HG03196 (cell line): ENCODE measurements at regions not wholly inside any gene's neighbourhood (a gene's known extent, or its start where the extent isn't known, plus 50 kb on each side); places are given as distances from the start of the nearest gene placed in this dataset.

Experiments used
- ATAC-seq: cut with Tn5 transposase; IDR thresholded peaks from one replicate; pipeline ENCODE4 v1.9.1; 2021; ENCODE audit not compliant: unreplicated experiment

DNA sequence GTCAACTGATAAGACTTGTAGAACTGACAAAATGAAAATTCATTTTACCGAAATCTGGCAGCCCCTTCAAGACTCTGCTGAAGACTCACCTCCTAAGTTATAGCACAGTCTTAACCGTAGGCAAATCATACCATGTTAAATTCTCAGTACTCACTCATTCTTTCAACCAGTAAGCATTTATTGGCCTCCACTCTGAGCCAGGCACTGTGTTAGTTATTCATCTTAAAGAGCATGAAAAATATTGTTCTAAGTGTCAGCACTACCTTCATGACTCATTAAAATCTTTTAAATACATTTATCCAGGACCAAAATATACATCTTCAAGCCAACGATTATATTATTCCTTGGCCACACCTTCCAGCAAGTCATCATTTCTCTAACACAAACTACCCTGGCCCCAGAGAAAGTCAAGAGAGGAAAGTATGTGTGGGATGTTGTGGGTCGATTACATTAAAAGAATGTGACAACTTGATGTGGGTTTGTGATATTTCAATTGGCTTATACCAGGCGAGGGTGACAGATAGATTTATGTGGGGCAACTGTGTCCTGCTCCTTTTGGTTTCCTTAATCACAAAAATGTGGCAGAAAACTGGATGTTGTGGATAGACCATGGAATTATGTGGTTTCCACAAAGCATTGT, 55.0 kb downstream of the TMEM30B start:
- ATAC-seq = no peak

DNA sequence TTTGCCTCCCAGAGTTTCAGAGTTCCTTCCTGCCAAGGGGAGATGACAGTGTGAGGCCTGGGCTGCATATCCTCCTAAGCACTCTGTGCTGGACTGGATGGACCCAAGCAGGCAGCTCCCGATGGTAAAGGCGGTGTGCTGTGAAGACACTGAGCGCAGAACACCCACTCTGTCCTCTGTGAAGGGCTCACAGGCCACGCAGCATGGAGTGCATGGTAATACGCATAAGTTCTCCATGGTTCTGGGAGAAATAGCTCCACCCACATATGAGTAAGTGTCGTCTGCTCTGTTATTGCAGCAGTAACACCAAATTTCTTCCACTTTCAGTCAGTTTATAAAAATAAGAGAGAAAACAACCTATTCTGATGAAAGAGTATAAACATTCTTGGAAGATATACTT, 55.8 kb downstream of the TMEM30B start:
- no peak for ATAC-seq

DNA sequence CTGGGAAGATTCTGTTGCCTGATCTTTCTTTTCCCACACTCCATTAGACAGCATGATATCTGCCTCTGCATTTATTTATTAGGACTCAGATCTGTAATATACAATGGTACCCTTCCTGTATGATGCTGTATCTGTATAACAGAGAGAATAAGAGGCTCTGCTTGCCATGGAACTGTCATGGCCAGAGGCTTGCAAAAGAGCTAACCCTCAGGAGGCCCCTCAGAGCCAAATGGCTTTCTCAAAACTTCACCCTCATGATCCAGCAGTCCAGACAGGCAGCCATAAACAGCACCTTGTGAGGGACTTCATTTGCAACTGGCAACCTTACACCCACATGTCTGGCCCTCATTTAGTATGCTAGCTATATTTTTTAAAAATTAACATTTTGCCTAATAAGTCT, 57.6 kb downstream of the TMEM30B start:
- no peak for ATAC-seq

DNA sequence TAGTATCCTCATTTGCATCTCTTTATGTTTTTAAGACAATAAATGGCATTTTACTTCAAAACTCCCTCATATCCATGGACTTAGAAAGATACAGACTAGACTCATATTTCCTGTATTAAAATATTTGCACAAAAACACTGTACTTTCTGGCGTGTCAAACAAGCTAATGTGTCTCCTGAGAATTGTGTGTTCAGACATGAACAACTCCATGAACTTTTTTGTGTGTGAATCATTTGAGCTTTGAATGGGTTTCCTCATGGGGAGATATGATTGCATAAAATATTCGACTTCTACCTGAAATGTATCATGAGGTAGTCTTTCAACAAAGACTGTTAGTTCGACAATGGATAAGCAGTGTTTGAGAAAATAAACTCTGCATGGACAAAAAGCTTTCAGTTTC, 58.8 kb downstream of the TMEM30B start:
- no peak for ATAC-seq

DNA sequence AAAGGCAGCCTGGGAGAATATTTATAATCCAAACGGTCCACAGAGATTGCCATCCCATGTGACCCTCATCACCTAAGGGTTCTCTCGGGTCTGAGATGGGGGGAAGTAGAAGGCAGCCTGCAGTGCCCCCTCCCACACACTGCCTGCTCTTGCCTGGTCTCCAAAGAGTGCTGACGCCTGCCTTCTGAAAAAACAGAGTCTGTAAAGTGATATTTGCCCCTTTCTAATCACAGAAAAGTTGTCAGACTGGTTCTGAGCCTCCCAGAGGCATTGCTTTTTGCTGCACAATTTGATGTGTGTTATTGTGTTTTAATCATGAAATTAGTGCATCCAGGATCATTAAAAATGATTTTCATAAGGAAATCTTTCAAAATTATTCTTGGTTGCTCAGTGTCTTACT, 59.2 kb downstream of the TMEM30B start:
- ATAC-seq = no peak

DNA sequence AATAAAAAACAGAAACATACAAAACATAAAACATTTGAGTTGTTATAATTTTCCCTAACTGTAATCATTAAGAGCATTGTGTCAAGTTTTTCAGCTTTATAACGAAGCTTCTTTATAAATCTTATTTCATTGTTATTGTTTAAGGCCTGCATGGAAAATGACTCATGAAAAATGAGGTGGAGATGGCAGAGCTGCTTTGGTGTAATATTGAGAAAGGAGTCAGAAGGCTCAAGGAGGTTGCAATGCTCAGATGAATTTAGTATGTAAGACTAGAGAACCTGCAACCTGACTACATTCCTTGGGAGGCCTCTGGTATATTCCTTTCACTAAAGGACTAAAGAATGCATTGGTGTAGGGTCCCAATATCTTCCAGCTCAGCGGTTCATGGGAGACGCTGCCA, 61.5 kb downstream of the TMEM30B start:
- no peak for ATAC-seq

DNA sequence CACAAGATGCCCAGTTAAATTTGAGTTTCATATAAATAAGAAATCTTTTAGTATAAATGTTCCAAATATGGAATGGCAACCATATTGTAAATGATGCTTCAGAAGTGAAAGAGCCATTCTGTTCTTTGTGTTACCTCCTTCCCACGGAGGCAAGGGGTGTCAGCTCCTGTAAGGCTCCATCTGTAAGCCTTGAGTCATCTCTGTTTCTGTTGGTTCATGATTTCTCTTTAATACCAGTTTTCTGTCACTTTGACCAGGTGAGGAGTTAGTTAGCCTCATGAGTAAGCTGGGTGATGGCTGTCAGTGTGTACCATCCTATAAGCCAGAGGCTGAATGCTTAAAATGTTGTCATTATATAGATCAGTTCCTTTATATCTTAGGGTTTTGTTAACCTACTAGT, 61.9 kb downstream of the TMEM30B start:
- ATAC-seq = no peak

DNA sequence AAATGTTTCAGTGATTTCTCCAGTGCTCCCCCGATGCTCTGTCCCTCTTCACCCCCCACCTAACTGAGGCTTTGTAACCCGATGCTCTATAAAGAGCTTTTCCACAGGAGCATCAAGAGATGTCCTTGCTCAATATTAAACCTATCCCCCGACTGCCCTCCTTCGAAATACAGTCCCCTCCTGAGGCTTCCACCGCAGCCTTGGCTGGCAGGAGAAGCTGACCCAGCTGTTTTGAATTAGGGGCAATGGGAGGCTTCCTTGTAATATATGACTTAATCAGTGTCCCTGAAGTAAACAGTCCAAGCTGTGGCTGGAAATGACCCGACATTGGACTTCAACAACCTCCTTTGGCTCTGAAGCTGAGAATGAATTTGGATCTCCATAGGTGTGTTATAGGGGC, 62.4 kb downstream of the TMEM30B start:
- ATAC-seq = no peak

DNA sequence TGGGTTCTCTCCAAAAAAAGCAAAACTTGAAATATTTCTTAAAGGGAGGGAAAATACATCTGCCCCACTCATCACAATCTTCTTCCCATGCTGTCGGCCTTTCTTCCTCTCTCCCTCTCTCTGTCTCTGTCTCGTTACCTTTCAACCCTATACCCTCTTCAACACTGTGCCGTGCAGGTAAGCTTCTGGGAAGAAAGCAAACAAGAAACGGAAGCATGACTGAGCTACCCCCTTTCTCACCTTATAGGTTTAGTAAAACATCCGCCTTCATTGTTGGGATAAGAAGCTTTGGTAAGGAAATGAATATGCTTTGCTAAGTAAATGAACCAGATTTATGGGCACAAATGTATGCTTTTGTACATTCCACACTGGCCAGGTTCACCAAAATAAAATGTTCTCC, 63.0 kb downstream of the TMEM30B start:
- no peak for ATAC-seq

DNA sequence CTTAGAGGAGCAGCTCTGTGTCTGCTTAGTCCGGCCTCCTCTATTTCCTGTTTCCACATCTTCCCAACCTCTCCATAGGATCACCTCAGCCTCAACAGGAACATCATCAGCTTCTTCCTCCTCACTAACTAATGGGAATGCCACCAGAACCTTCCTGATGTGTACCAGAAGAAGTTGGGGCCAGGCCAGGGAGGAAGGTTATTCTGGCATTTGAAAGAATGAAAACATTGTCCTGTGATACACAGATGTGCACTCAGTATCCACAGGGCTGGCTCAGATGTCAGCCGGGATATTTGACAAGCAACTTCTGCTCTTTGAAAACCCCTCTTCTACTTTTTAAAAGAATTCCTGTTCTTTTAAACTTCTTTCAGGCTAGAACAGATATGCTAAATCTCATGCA, 63.6 kb downstream of the TMEM30B start:
- ATAC-seq = no peak

DNA sequence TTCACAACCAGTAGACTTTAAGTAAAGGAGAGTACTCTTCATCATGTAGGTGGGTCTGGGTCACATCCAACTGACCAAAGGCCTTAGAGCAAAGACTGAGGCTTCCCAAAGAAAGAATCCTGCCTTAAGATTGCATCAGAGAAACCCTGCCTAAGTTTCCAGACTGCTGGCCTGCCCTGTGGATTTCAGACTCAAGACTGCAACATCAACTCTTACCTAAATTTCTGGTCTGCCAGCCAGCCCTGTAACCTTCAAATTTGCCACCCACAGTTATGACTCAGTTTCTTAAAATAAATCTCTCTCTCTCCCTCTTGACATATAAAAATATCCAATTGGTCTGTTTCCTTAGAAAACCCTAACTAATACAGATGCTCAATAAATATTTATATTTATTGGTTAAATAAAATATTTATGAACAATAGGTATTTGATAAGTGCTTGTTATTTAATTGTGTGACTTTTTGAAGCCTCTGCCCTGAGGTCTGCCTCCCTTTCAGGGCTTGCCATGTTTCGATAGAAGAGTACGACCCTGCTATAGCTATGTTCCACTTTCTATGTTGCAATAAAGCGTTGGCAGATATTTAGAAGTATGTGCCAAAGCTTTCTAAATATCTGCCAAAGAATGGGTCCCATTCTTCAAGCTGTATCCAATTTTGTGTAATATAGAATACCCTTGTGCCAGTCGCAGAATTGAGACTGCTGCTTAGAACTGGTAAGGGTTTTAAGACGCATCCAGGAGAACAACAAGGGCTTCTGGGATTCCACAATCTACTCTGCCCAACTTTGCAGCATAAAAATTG, 65.7 kb downstream of the TMEM30B start:
- no peak for ATAC-seq

DNA sequence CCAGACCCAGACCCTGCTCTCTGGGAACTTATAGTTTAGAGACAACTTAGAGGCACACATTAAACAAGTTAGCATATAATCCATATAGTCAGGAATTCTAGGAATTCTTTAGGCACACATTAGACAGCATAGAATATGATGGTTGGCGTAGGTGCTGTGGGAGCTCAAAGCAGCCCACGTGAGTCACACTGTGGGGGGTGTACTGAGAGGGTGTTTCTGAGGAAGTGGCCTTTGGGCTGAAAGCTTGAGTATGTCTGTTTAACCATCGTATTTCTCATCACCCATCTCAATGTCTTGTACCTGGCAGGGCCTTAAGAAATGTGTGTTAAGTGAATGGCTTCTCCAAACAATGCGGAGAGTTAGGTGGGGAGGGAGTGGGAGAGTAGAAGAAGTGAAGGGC, 67.2 kb downstream of the TMEM30B start:
- no peak for ATAC-seq

DNA sequence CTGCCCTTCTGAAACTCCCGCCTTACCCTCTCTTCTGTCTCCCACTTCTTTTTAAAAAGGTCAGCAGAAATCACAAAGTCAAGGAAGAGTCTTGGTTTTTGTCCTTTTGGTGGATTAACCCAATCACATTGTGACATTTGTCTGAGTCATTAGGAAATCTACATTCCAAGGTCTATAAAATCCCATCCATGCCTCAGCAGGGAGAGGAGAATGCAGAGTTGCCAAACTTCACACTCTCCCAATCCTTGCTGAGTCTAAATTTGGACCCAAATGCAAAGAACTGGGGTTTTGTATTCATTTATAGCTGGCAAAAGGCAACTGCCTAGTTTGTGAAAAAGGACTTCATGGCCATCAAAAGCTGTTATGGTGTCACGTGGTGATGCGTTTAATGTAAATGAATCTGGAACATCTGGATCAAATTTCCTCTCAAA, 67.9 kb downstream of the TMEM30B start:
- ATAC-seq = no peak

DNA sequence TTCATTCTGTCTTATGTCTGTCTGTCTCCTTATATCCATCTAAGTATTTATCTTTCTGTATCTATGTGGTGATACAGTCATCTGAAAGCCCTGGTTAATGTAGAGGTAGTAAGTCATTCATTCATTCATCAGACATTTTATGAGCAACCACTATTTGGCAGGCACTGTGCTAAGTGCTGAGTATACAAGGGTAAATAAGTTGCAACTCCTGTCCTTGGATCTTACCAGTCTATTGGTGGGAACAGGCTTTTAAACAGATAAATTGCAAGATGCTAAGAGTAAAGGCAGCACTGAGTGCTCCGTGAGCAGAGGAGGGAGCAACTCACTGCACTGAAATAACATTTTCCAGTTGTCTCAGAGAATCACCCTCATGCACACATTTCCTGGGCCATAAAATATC, 68.6 kb downstream of the TMEM30B start:
- no peak for ATAC-seq

DNA sequence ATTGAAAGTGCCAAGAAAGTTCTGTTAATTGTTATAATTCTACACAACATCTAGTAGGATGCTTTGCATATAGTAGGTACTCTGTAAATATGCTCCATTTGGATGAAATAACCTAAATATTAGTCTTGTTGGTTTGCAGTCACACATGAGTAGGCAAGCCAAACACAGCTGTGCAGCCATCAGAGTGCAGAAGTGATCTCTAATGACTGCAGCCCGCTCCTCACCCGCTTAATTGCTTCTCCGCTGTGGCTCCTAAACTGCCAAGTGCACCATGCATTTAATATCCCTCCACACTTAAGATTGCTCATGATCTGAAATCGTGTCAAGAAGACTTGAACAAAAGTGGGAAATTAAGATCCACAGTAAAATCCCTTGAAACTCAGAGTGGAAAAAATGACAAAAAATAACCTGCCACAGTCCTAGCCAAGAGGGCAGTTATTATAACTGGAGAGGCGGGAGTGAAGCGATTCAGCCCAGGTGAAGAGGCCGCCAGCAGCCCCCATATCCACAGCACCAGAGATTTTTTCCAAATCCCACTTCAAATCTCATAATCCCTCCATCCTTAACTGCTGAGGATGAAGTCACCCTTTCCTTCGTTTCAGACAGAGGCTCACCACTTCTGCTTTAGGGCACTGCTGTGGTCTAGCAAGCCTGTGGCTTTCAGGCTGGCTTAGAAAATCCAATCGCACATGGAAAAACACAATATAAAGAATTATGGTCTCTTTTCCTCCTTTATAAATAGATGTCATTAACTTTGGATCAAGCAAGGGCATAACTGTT, 69.5 kb downstream of the TMEM30B start:
- ATAC-seq = no peak

DNA sequence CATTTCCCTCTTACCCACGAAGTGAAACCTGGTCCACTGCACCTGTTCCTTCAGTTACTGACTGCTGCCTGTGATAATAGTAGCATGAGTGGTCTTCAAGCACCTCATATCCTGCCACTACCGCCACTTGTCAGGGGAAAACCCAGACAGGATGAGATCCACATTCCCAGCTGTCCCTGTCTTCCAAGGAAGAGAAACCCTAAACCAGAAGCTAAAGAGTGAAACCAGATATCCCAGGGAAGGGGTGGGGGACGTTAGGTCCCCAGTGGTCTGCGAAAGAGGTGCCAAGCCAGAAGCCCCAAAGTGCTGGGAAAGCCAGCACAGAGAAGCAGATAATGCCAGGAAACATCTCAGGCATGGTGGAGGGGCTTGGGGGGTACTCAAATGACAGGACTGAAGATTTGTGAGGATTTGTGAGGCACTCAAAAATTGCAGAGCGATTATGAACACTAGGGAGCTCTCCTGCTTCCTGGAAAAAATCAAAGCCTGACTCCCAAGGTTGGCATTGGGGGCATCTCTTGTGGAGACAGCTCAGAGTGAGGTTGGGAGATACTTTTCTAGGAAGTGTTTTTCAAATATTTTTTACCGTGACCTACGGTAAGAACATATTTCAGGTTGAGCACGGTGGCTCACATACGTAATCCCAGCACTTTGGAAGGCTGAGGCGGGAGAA, 77.9 kb downstream of the TMEM30B start:
- ATAC-seq = no peak

DNA sequence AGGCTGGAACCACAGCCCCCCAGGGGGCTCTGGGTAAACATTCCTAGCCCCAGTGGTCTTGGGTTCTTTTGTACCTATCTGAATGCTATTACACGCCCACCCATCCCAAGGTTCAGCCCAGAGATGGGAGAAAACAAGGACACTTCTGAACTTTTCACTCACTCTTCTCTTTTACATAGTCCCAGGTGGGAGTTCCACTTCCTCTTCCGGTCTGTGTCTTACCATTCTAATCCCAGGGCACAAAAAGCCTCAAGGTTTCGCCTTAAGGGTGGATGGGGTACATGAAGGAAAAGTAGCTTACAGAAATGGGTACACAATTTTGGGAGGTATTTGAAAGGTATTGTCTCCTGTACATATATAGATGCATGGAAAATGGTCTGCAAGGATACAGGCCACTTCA, 79.0 kb downstream of the TMEM30B start:
- no peak for ATAC-seq

DNA sequence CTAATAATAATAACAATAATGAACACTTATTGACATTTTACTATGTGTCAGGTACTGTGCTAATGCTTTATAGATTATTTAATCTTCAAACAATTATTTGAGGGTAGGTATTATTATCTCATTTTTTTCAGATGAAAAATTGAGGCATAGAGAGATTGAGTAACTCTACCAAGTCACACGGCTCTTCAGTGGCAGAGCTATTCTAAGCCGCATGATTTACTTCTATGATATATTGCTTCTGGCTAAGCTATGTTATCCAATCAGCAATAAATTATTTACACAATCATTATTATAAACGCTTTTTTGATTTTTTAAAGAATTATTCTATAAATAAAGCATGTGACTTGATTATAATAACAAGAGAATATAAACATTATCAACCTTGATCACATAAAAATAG, 80.0 kb downstream of the TMEM30B start:
- ATAC-seq = no peak

DNA sequence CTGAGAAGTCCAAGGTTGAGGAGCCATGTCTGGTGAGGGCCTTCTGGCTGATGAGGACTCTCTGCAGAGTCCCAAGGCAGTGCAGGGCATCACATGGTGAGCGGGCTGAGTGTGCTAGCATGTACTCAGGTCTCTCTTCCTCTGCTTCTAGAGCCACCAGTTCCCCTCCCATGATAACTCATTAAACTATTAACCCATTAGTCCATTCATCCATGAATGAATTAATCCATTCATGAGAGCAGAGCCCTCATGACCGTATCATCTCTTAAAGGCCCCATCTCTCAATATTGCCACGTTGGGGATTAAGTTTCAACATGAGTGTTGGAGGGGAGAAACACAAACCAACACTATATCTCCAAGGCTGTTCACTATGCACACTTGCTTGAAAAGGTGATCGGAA, 83.7 kb downstream of the TMEM30B start:
- ATAC-seq = no peak

DNA sequence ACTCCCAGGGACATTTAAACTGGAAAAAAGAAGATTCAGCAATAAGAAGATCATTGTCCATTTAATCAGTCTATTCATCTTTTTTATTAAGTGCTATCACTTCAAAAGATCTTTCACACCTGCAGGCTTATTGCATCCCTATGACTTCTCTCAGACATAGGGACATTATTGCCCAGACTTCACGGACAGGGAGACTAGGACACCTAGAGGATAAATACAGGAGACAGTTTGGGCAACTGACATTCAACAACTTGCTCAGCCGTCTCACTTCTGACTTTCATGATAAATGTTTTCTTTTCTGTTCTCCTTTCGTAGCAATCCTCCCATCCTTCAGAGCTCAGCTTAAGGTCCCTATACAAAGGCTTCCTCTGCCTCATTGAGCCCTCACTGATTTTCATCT, 84.3 kb downstream of the TMEM30B start:
- ATAC-seq = no peak

DNA sequence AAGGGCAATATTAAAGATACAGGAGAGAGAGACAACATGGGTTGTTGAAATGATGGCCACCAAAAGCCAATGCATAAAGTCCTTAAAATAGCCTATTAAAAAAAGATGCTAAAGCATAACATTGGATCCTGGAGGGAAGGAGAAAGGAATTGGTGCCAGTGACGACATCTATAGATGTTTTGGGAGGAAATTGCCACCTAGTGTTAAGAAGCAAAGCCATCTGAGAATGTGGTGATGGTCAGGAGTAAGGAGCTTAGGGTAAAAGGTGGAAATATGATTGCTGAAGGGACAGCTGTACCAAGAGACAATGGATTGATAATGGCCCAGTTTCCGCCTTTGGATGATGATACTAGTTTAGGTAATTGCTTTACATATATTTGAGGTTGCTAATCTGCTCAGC, 85.1 kb downstream of the TMEM30B start:
- ATAC-seq = no peak

DNA sequence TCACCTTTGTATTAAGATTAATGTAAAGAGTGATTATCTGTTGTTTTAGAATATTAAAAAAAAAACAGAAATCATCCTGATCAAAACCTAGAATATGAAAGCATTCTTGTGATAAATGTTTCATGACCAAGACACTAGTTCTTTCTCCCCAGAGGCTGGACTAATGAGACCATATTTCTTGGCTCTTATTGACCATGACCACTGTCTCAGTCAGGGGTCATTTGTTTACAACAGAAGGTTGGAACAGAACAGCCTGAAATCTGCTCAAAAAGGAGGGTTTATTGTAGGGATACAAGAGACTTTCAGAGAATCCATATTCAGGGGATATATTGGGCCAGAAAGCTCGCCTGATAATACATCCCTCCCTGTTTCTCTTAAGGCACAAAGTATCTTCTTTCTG, 87.7 kb downstream of the TMEM30B start:
- ATAC-seq = no peak
